A549 (cell line): ENCODE measurements at regions not wholly inside any gene's neighbourhood (a gene's known extent, or its start where the extent isn't known, plus 50 kb on each side); places are given as distances from the start of the nearest gene placed in this dataset.

ENCODE experiments used
- CTCF ChIP-seq: fragments of >200 bp; sonication (Bioruptor Twin); formaldehyde crosslinking; IDR thresholded peaks from 3 replicates; pipeline ENCODE4 v1.5.1; 2016
- RAD21 ChIP-seq, 2 experiments: fragments of >200 bp in 1 of 2; sonication (Bioruptor Twin) in 1 of 2; formaldehyde crosslinking in 1 of 2; IDR thresholded peaks in 1 of 2; conservative IDR thresholded peaks in 1 of 2; 2 replicates in 1 of 2; 3 replicates in 1 of 2; pipeline ENCODE4 v1.6.1; 2012 to 2018; ENCODE audit warnings: inconsistent platforms in 1 of 2

- TF ChIP-seq CTCF, result no peak
- TF ChIP-seq RAD21 (conservative IDR thresholded peaks at IDR 0.05 in 1 of 2, IDR thresholded peaks at IDR 0.05 in 1 of 2), result no peak
Measured at GRCh38 chr18:5611221-5611620, 67.4 kb upstream of the EPB41L3 start.
